ENCODE measurements at regions not wholly inside any gene's neighbourhood (a gene's known extent, or its start where the extent isn't known, plus 50 kb on each side); places are given as distances from the start of the nearest gene placed in this dataset.
"Not testable (repeated sequence)": the region's sequence is repeated elsewhere in the genome, so short reads cannot be mapped to it uniquely, and the experiment has no call there.

DNA sequence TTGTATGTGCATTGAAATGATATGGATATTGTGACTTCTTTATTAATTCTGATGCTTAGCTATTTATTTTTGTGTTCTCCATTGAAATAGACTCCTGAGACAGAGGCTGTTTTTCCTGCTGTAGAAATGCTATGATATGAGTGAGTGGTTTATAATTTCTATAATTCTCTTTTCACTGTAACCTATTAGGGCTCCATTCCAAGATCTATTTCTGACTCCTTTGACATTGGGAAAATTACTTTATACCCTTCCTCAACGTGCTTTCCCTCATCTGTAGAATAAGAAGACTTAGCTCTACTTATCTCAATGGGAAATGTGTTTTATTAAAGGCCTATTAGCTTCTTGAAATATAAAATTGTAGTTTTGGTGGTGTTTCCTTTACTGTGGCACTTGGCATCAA is 144.5 kb upstream of the RPRM start:
- DNase-seq = no peak
- no peak for ATAC-seq

DNA sequence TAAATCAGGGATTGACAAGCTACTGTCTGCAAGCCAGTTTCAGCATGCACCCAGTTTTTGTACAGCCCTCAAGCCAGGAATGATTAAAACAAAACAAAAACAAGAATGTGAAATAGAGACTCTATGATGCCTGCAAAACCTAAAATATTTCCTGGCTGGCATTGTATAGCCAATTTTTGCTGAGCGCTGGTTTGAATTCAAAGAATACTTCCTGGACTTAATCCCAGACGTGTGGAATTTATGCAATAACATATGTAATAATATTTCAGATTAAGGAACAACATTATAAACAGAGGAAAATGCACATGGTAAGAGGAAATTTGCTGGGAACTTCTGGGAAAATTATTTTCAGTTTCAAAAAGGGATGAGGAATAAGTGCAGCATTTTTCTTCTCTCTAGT is 148.1 kb upstream of the RPRM start:
- DNase-seq (no peak), ATAC-seq (no peak)

DNA sequence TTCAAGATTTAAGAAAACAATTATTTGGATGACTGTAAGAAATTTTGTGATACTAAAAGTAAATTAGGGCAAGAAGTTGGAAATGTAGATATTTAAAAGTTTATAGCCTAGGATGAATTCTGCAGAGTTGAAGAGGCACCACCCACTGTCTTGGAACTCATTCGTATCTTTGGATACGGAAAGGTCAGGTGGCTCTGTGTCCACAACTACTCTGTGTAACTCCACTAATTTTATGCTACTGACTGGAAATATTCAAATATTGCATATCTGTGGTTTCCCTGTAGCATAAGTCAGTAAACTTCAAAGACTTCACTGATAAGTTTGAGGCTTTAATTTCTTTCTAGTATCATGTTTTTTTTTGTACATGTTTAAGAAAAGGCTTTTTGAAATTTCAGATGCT is 156.9 kb upstream of the RPRM start:
- no peak for DNase-seq

DNA sequence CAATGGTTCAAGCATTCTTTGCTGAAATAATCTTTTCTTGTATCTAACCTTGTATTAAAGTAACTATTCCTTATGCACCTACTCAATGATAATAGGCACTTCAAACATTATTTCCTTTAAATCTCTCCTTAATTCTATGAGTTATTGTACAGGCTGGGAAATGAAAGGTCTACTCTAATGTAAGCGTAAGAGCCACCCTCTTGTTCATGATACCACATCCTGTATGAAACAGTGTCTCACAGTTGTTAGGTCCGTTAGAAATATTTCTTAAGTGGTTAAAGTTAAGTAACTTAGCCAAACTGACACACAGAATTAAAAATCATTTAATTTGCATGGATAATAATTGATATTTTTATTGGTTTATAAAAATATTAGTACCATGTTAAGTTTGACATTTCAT is 162.5 kb upstream of the RPRM start:
- no peak for DNase-seq
- no peak for ATAC-seq

More for the DNA sequence above, 156.9 kb upstream of the RPRM start:
- ATAC-seq = no peak

DNA sequence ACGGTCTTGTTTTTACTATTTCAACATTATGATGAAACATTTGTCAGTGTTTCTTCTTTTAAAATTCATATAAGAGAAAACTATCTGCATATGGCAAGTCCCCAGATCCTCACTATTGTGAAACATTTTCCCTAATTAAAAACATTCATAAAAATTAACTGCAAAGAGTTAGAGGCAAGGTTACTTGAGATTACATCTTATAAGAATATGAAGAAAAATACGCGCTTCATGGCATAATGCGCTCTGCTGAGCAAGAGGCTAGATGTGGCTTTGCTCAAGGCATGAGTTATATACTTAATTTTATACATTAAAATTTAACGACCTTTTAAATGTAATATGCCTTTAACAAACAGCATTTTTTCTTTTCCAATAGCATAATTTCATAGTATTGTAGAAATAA is 166.4 kb upstream of the RPRM start:
- ATAC-seq (no peak), DNase-seq (no peak)

DNA sequence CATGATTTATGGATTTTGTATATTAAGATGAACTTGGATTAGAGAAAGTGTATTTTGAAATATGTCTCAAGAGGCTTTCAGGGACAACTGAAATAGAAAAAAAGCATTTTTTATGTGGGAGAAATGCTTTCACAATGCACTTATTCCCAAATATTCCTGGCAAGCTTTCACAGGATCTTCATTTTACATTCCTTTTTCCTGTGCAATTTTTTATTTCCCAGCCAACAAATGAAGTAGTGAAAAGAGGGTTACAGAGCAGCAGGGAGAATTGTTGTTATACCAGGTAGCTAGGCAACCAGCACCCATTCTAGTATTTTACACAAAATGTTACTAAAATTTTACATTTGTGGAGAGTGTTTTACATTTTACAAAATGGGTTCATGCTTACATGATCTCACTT is 167.0 kb upstream of the RPRM start:
- no peak for ATAC-seq
- DNase-seq = no peak

DNA sequence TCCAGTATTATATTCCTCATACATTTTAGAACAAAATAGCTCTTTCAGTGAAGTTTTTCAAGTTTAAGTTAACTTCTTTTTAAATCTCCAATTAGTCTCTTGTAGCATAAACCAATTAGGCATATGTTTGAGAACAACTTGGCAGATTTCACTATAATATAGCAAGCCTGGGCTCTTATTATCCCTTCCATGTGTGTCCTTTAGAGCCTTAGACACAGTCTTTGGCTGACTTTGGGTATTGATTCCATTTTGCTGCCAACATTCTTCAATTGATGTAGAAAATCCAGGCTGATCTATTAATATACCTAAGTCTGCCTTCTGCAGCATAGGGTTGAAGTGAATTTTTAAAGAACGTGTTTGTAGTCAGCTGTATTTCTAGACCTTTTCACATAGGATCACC is 179.1 kb upstream of the RPRM start:
- no peak for ATAC-seq
- no peak for DNase-seq

DNA sequence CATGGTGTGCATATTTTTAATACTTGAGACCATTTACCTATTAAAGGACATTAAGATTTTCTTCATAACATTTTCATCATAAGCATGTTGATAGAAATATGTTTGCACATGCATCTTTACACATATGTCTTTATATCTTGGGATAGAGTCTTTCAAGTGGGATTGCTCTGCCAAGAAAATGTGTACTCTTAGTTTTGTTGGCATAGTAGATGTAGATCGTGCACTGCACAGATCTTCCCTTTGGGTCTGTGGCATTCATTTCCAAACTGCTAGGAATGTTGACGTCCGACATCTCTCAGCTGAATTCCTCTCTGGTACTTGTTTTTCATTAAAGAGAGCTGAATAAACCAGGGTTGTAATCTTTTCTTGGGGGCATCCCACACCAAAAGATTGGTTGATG is 183.2 kb upstream of the RPRM start:
- DNase-seq (no peak), ATAC-seq (no peak)

DNA sequence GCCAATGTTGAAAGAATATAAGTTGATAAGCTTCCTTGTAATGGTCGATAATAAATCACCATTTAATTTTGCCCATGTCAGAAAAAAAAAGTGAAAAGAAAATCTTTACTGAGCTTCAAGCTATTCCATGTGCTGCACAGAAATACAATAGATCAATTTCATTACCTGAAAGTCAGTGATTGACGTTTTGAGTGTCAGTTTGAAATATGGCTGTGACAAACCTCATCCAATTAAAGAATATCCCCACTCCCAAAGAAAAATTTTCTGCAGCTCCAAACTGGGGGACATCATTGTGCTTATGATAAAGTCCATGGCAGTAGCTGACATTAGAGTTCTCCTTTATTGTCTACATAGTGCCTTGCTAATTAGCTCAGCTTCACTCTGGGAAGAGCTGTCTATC is 184.8 kb upstream of the RPRM start:
- DNase-seq = no peak
- no peak for ATAC-seq

DNA sequence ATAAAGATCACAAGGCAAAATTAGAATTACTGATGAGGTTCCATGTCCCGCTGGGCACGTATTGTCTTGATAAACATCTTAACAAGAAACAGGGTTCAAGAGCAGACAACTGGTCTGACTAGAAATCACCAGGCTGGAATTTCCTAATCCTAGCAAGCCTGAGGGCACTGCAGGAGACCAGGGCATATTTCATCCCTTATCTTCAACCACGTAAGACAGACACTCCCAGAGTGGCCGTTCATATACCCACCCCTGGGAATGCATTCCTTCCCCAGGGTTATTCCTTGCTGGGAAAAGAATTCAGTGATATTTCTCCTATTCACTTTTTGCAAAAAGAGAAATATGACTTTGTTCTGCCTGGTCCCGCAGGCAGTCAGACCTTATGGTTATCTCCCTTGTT is 185.4 kb upstream of the RPRM start:
- not testable (repeated sequence) for ATAC-seq

DNA sequence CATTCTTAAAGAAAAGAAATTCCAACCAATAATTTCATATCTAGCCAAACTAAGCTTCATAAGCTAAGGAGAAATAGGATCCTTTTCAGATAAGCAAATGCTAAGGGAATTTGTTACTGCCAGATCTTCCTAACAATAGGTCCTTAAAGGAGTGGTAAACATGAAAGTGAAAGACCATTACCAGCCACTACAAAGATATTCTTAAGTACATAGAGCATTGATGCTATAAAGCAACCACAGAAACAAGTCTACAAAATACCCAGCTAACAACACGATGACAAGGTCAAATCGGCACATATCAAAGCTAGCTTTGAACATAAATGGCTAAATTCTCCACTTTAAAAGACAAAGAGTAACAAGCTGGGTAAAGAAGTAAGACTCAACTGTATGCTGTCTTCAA is 188.9 kb upstream of the RPRM start:
- DNase-seq (no peak), ATAC-seq (no peak)

More for the DNA sequence above, 185.4 kb upstream of the RPRM start:
- not testable (repeated sequence) for DNase-seq

DNA sequence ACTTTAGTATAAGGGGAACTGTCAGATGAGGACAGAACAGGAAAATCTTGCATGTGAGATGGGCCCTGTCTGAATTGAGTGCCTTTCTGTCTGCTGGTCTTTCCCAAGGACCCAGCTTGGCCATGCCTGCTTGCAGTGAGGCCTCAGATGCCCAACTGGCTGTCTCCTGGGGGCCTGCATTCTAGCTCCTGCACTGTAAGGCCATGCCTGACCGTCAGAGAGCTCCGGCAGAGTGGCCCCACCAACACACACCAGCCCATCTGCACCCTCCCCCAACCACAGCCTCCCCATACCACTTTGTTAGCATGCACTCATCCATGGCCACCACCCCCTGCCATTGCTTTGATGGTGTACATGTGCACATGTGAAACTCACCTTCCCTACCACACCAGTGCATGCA is 190.4 kb upstream of the RPRM start:
- DNase-seq = no peak
- no peak for ATAC-seq

DNA sequence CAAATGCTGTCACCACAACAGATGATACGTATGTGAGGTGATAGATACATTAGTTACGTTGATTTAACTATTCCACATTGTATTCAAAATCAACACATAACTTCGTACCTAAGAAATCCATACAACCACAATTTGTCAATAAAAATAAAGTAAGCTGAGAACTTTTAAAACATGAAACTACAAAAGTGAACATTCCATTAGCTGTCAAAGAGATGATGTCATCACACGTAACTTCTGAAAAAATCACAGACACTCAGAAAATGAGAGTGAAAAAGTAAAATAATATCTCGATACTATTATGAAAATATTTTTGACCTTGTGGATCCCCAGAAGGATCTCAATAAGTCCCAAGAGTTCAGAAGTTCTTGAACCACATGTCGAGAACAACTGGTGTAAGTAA is 161.6 kb upstream of the GALNT13 start:
- ATAC-seq (no peak), DNase-seq (no peak)

DNA sequence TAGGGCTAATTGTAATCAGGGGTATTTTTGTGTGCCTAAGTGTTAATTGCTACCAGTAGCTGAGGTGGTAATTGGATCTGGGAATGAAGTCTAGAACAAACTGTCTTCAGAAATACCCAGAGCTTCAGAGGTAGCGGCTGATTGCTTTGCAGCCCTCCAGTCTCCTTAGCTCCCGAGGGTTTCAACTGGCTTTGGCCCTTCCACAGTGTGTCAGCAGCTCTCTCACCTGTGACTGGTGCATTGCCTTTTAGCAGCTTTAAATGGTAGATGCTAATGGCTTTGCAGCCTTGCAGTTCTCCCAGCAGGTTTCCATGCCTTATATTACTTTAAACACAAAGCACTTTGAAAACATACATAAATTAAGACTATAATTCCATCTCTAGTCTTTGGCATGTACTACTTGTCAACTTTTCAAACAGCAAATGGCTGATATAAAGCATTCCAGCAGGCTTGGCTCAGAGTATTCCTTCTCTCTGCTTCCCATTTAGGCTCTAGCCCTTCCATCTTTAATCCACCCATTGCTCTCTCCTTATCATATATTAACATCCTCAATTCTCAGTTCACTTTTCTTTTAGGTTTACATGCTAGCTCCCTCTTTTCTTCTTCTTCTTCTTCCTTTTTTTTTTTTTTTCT is 156.4 kb upstream of the GALNT13 start:
- no peak for ATAC-seq
- DNase-seq = no peak

DNA sequence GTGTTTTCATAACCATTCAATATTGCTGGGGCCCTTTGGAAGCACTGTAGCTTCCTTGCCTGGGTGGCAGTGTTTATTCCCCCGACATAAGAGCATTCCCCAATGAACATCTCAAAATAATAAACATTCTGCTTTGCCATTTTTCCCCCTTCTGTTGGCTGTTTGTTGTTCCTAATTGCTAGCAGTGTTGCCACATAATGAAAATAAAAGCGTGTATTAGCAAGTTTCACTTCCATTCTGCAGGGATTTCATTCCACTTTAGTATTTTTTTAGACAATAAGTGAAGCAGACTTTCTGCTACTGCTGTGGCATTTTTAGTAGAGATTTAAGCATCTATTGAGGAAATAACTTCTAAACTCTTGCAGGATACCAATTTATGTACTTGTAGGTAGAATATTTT is 154.7 kb upstream of the GALNT13 start:
- DNase-seq = no peak
- no peak for ATAC-seq

DNA sequence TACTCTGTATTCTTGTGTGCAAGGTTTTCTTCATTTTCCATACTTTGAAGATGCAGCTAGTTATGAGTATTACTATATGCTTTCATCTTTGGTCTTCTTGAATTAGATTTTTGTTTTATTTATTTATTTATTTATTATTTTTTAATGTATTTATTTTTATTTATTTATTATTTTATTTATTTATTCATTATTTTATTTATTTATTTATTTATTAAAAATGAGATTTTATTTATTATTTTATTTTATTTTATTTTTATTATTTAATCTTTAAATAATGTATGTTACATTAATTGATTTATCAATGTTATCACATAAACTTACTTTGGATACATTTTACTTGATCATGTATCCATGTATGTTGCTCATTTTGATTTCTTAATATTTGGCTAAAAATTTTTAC is 132.3 kb upstream of the GALNT13 start:
- no peak for ATAC-seq
- DNase-seq = no peak

DNA sequence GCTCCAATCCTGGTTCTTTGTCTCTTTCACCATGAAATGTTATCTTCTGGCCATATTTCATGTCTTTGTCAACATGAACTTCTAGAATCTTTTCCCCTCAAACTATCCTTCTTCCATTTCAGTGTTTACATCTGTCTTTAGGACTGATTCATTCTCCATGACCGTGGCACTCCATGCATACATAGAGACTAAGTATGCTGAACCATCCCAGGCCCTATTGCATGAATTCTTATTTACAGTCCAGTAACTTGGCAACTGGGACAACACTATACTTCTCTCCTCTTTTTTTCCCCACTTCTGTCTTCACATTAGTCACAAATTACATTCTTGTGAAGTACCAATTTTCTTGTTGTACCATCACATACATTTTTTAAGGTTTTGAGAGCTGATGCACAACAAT is 109.8 kb upstream of the GALNT13 start:
- DNase-seq (no peak), ATAC-seq (no peak)

DNA sequence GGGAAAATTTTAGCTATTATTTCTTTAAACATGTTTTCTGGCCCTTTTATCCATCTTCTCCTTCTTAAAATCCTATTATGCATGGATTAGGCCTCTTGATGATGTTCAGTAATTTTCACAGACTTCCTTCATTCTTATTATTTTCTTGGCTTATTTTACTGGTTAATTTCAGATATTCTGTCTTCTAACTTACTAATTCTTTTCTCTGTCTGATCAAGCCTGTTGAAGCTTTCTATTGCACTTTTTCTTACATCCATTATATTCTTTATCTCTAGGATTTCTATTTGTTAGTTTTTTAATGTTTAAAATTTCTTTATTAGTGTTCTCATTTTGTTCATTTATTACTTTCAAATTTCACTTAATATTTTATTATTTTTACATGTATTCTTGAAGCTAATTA is 105.3 kb upstream of the GALNT13 start:
- DNase-seq (no peak), ATAC-seq (no peak)

DNA sequence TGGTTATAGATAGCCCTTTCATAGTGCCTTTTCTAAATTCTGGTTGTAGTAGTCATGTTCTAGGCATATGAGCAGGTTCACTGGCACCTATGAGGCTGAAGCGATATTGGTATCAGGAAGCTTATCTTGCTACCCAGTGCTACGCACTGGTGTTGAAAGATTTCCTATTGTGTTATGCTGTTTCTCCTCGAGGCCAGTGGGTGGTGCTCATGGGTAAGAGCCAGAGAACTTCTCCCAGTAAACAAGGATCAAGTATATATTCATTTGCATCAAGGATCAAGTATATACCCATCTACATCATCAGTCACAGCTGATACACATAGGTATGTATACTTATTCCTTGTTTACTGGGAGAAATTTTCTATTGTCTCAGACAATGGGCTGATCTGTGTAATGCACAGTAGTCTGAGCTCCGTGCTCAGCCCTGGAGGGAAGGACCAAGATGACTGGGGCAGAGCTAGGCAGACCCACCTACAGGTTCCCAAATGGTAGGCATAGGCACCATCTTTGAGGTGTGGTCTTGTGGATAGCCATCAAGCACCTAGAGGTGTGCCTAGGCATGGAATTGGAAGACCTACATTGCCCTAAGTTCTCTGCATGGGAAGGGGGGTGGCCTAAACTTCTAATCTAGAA is 101.2 kb upstream of the GALNT13 start:
- ATAC-seq (no peak), DNase-seq (no peak)

DNA sequence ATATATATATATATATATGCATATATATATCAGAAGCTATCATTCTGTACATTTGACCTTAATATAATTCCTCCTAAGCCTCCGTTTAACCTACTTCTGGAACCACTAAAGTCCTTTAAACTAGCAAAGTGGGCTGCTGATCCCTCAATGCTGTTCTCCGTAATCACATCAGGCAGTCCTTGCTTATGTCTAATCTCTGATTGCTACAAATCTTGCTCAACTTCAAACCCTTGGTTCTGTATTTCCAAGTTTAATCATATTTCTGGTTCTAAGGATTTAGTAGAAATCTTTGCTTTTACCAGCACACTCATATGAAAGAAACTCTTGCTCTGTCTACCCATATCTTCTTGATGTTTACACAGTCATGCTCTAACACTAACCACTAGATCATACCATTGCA is 91.5 kb upstream of the GALNT13 start:
- ATAC-seq (no peak), DNase-seq (no peak)

DNA sequence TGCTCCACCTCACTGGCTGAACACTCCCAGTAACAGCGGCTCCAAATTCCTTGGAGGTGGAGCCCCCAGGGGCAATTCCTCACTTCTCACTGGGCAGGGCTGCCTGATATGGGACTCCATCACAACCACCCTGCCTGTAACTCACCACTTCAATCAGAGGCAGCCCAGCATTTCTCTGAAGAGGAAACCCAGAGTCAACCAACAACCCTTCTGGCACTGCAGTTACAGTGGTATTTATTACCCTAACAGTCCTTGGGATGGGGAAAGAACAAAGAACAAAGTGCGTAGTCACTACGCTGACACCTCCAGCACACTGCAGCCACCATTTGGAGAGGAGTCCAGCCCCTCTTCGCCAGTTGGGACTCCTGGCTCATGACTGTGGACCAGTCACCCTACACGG is 85.7 kb upstream of the GALNT13 start:
- DNase-seq = no peak
- ATAC-seq = no peak

DNA sequence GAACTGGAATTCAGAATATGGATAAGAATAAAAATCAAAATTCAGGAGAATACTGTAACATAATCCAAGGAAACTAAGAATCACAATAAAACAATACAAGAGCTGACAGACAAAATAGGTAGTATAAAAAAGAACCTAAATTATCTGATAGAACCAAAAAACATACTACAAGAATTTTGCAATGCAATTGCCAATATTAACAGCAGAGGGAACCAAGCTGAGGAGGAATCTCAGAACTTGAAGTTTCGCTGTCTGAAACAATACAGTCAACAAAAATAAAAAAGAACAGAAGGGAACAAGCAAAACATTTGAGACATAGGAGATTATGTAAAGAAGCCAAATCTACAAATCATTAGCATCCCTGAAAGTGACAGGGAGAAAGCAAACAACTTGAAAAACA is 84.1 kb upstream of the GALNT13 start:
- no peak for ATAC-seq
- DNase-seq = no peak

DNA sequence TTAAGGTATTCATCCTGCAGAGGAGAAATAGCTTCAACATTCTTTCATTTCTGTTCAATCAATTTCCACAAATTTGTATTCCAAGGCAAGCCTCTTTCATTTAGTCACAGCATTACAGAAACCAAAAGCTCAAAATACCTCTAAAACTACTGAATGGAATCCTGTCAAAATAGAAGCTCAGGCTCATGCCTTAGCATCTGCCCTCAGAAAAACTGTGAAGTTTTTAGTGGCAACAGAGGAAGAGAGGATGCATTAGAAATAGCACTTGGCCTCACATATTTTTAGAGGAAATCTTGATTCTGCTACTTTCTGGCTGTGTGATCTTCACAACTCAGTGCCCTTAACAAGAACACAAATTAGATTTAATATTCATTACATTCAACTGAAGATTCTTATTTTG is 69.1 kb upstream of the GALNT13 start:
- ATAC-seq = no peak
- no peak for DNase-seq

DNA sequence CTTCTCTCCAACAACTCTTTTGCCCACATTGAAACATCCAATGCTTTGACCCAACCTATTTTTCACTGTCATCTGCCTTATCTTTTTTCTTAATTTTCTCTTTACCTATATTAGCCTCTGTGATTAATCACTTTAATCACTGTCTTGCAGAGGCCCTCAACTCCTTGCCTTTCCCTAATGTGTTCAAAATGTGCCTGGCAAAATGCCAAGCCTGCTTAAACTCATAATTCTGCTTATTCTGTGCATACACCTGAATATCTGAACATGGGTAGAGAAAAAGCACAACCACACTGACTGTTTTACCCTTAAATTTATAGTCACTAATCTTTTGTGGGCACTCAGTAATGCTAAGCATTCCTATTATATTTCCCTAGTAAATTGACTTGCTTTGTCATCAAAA is 63.0 kb upstream of the GALNT13 start:
- ATAC-seq (no peak), DNase-seq (no peak)

DNA sequence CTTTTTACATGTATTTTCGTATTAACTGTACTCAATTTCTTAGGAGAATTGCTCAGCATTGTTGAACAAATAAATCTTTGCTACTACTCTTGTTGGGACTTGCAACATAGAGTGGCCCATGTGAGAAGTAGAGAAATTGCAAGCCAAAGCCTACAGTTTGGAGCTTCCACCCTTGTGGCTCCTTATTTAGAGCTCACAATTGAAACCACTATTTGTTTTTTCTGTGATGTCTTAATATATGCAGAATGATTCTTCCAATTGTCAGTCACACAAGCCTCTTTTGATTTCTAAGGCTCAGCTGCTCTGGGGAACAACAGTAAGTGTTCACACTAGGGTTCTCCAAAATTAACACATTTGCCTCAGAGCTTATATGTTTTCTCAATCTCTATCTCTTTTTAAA is 60.2 kb upstream of the GALNT13 start:
- DNase-seq (no peak), ATAC-seq (no peak)
